ENCODE measurements at regions not wholly inside any gene's neighbourhood (a gene's known extent, or its start where the extent isn't known, plus 50 kb on each side); places are given as distances from the start of the nearest gene placed in this dataset.

GRCh38 chr2:128465246-128466170 is 146.8 kb upstream of the HS6ST1 start:
- Mint-ChIP-seq H3K4me1 (ENCODE audit: low read depth) (no peaks in the 10 kb centered on the region), H3K27me3 (no peaks in the 10 kb centered on the region), H3K4me3 (no peak overlapping the region), H3K9me3 (peaks cover 31% of the 10 kb centered on the region), H3K27ac (no peak overlapping the region), H3K36me3 (peaks cover 2% of the 10 kb centered on the region)
- CTCF ChIA-PET, result no interaction called here
- DNase-seq, result no peak
- intact Hi-C loops (cut with micrococcal nuclease), result no loop called here
- POLR2A ChIA-PET, result no interaction called here

GRCh38 chr2:128466376-128466775 is 147.7 kb upstream of the HS6ST1 start:
- Mint-ChIP-seq H3K4me1 (ENCODE audit: low read depth) (no peaks in the 10 kb centered on the region), H3K36me3 (peaks cover 2% of the 10 kb centered on the region), H3K4me3 (no peak overlapping the region), H3K27me3 (no peaks in the 10 kb centered on the region), H3K27ac (no peak overlapping the region), H3K9me3 (peaks cover 29% of the 10 kb centered on the region)
- no peak for DNase-seq
- ChIA-PET POLR2A (no interaction called here), CTCF (no interaction called here)
- intact Hi-C loops (cut with micrococcal nuclease), result no loop called here

GRCh38 chr2:128466776-128467175 is 148.1 kb upstream of the HS6ST1 start:
- no peak overlapping the region for H3K27ac Mint-ChIP-seq
- ChIA-PET CTCF (no interaction called here), POLR2A (no interaction called here)
- no peaks in the 10 kb centered on the region for H3K27me3 Mint-ChIP-seq
- peaks cover 29% of the 10 kb centered on the region for H3K9me3 Mint-ChIP-seq
- H3K4me1 Mint-ChIP-seq (ENCODE audit: low read depth), result no peaks in the 10 kb centered on the region
- no peak overlapping the region for H3K4me3 Mint-ChIP-seq
- intact Hi-C loops (cut with micrococcal nuclease), result no loop called here
- DNase-seq, result no peak
- H3K36me3 Mint-ChIP-seq, result peaks cover 2% of the 10 kb centered on the region

- no peak overlapping the region for H3K4me3 Mint-ChIP-seq
- H3K36me3 Mint-ChIP-seq, result peaks cover 4% of the 10 kb centered on the region
- POLR2A ChIA-PET, result no interaction called here
- H3K9me3 Mint-ChIP-seq, result peaks cover 33% of the 10 kb centered on the region
- no peaks in the 10 kb centered on the region for H3K4me1 Mint-ChIP-seq (ENCODE audit: low read depth)
- no peak overlapping the region for H3K27ac Mint-ChIP-seq
- H3K27me3 Mint-ChIP-seq, result no peaks in the 10 kb centered on the region
- intact Hi-C loops (cut with micrococcal nuclease), result no loop called here
- CTCF ChIA-PET, result no interaction called here
- DNase-seq, result no peak
Observed at GRCh38 chr2:128467321-128467969, 148.8 kb upstream of the HS6ST1 start.

GRCh38 chr2:128468186-128468920 is 149.7 kb upstream of the HS6ST1 start:
- Mint-ChIP-seq H3K27ac (no peak overlapping the region), H3K27me3 (peaks cover 2% of the 10 kb centered on the region), H3K4me1 (ENCODE audit: low read depth) (peaks cover 3% of the 10 kb centered on the region), H3K4me3 (no peak overlapping the region), H3K9me3 (peaks cover 33% of the 10 kb centered on the region), H3K36me3 (peaks cover 4% of the 10 kb centered on the region)
- ChIA-PET CTCF (interaction anchor here (0.6 to 1.7 kb wide), 2 partner anchors 9 to 42 kb away, joined by 3 read pairs; no protein-coding TSS in a partner anchor), POLR2A (no interaction called here)
- intact Hi-C loops (cut with micrococcal nuclease), result no loop called here
- DNase-seq, result no peak

- H3K4me3 Mint-ChIP-seq, result no peak overlapping the region
- POLR2A ChIA-PET, result no interaction called here
- intact Hi-C loops (cut with micrococcal nuclease), result no loop called here
Observed at GRCh38 chr2:128469203-128469602, 150.5 kb upstream of the HS6ST1 start.

GRCh38 chr2:128469875-128470274 is 151.2 kb upstream of the HS6ST1 start:
- peaks cover 10% of the 10 kb centered on the region for H3K27me3 Mint-ChIP-seq
- no peak overlapping the region for H3K27ac Mint-ChIP-seq
- no peak overlapping the region for H3K4me3 Mint-ChIP-seq
- peaks cover 33% of the 10 kb centered on the region for H3K9me3 Mint-ChIP-seq
- no peak for DNase-seq
- H3K4me1 Mint-ChIP-seq (ENCODE audit: low read depth), result peaks cover 3% of the 10 kb centered on the region
- ChIA-PET POLR2A (no interaction called here), CTCF (interaction anchor here (0.6 to 1.7 kb wide), 2 partner anchors 11 to 147 kb away, joined by 3 read pairs; no protein-coding TSS in a partner anchor)
- H3K36me3 Mint-ChIP-seq, result peaks cover 4% of the 10 kb centered on the region
- intact Hi-C loops (cut with micrococcal nuclease), result no loop called here

More at GRCh38 chr2:128469203-128469602, 150.5 kb upstream of the HS6ST1 start:
- H3K36me3 Mint-ChIP-seq, result peaks cover 4% of the 10 kb centered on the region
- peaks cover 33% of the 10 kb centered on the region for H3K9me3 Mint-ChIP-seq
- DNase-seq, result no peak
- peaks cover 3% of the 10 kb centered on the region for H3K4me1 Mint-ChIP-seq (ENCODE audit: low read depth)
- H3K27me3 Mint-ChIP-seq, result peaks cover 4% of the 10 kb centered on the region
- no peak overlapping the region for H3K27ac Mint-ChIP-seq
- CTCF ChIA-PET, result interaction anchor here (0.6 to 1.7 kb wide), 3 partner anchors 10 to 148 kb away, joined by 3 read pairs; no protein-coding TSS in a partner anchor

GRCh38 chr2:128472789-128473174 is 154.1 kb upstream of the HS6ST1 start:
- peaks cover 31% of the 10 kb centered on the region for H3K9me3 Mint-ChIP-seq
- intact Hi-C loops (cut with micrococcal nuclease), result no loop called here
- H3K4me1 Mint-ChIP-seq (ENCODE audit: low read depth), result peaks cover 3% of the 10 kb centered on the region
- peaks cover 3% of the 10 kb centered on the region for H3K36me3 Mint-ChIP-seq
- POLR2A ChIA-PET, result no interaction called here
- no peak overlapping the region for H3K27ac Mint-ChIP-seq
- no peak overlapping the region for H3K4me3 Mint-ChIP-seq
- no peak for DNase-seq
- H3K27me3 Mint-ChIP-seq, result peaks cover 11% of the 10 kb centered on the region
- CTCF ChIA-PET, result no interaction called here

- POLR2A ChIA-PET, result no interaction called here
- CTCF ChIA-PET, result no interaction called here
- peak; percentile 52 for DNase-seq
- Mint-ChIP-seq H3K27ac (no peak overlapping the region), H3K9me3 (peaks cover 26% of the 10 kb centered on the region), H3K4me3 (peak overlapping the region; percentile 18), H3K4me1 (ENCODE audit: low read depth) (peaks cover 3% of the 10 kb centered on the region), H3K27me3 (peaks cover 11% of the 10 kb centered on the region), H3K36me3 (peaks cover 2% of the 10 kb centered on the region)
- intact Hi-C loops (cut with micrococcal nuclease), result no loop called here
Observed at GRCh38 chr2:128473175-128474035, 154.7 kb upstream of the HS6ST1 start.

GRCh38 chr2:128474036-128474955 is 155.6 kb upstream of the HS6ST1 start:
- peaks cover 3% of the 10 kb centered on the region for H3K4me1 Mint-ChIP-seq (ENCODE audit: low read depth)
- no peak for DNase-seq
- CTCF ChIA-PET, result no interaction called here
- H3K36me3 Mint-ChIP-seq, result peaks cover 2% of the 10 kb centered on the region
- intact Hi-C loops (cut with micrococcal nuclease), result no loop called here
- H3K27ac Mint-ChIP-seq, result no peak overlapping the region
- peaks cover 17% of the 10 kb centered on the region for H3K9me3 Mint-ChIP-seq
- H3K4me3 Mint-ChIP-seq, result no peak overlapping the region
- H3K27me3 Mint-ChIP-seq, result peaks cover 11% of the 10 kb centered on the region
- POLR2A ChIA-PET, result no interaction called here

GRCh38 chr2:128474962-128475361 is 156.3 kb upstream of the HS6ST1 start:
- Mint-ChIP-seq H3K27me3 (peaks cover 11% of the 10 kb centered on the region), H3K36me3 (peaks cover 2% of the 10 kb centered on the region), H3K4me3 (no peak overlapping the region), H3K4me1 (ENCODE audit: low read depth) (peaks cover 3% of the 10 kb centered on the region), H3K9me3 (peaks cover 10% of the 10 kb centered on the region), H3K27ac (no peak overlapping the region)
- DNase-seq, result no peak
- CTCF ChIA-PET, result no interaction called here
- intact Hi-C loops (cut with micrococcal nuclease), result no loop called here
- POLR2A ChIA-PET, result no interaction called here

All from activated CD4-positive, alpha-beta memory T cell treated with anti-CD3 and anti-CD28 coated beads for 36 hours (primary cell).